ENCODE measurements at regions not wholly inside any gene's neighbourhood (a gene's known extent, or its start where the extent isn't known, plus 50 kb on each side); places are given as distances from the start of the nearest gene placed in this dataset.

- TF ChIP-seq POLR2AphosphoS5 (IDR thresholded peaks at IDR 0.05) (no peak), POLR2A (IDR thresholded peaks at IDR 0.05) (no peak), EP300 (IDR thresholded peaks at IDR 0.05) (no peak)
- TF ChIP-seq, protein P1, sequence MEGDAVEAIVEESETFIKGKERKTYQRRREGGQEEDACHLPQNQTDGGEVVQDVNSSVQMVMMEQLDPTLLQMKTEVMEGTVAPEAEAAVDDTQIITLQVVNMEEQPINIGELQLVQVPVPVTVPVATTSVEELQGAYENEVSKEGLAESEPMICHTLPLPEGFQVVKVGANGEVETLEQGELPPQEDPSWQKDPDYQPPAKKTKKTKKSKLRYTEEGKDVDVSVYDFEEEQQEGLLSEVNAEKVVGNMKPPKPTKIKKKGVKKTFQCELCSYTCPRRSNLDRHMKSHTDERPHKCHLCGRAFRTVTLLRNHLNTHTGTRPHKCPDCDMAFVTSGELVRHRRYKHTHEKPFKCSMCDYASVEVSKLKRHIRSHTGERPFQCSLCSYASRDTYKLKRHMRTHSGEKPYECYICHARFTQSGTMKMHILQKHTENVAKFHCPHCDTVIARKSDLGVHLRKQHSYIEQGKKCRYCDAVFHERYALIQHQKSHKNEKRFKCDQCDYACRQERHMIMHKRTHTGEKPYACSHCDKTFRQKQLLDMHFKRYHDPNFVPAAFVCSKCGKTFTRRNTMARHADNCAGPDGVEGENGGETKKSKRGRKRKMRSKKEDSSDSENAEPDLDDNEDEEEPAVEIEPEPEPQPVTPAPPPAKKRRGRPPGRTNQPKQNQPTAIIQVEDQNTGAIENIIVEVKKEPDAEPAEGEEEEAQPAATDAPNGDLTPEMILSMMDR (IDR thresholded peaks at IDR 0.05): no peak
These were observed 536.4 kb upstream of the NOVA1 start for GRCh38 chr14:27134200-27134599.

Measured in gastroesophageal sphincter (tissue), 3 donors.